GM12878 (cell line): ENCODE measurements at regions not wholly inside any gene's neighbourhood (a gene's known extent, or its start where the extent isn't known, plus 50 kb on each side); places are given as distances from the start of the nearest gene placed in this dataset.

Experiments
- ATAC-seq: fragments of 200-7000 bp; cut with Tn5 transposase; 3 replicates; pipeline ENCODE4 v1.9.1; 2020; ENCODE audit warnings: mild to moderate bottlenecking, moderate library complexity
- BruUV-seq: library from RNA; stranded (reverse); fragments of 400-500 nt; replicated peaks from 2 replicates; lab custom pipeline; 2021; lab: Mats Ljungman, UMichigan
- CTCF ChIA-PET: fragments of 300-600 bp; sonication (Branson Sonifier 250); formaldehyde crosslinking; extraction: SDS; loops from one replicate; lab custom pipeline; 2021; ENCODE audit warnings: inconsistent platforms; lab: Yijun Ruan, JAX
- POLR2A ChIA-PET: fragments of 350-600 bp; formaldehyde crosslinking; extraction: SDS; loops from one replicate; lab custom pipeline; 2021; ENCODE audit warnings: inconsistent platforms; lab: Charles Lee
- RAD21 ChIA-PET: fragments of 300-600 bp; sonication (Branson Sonifier 250); formaldehyde crosslinking; loops from one replicate; lab custom pipeline; 2023; ENCODE audit warnings: antibody characterized with exemption; ENCODE audit not compliant: unreplicated experiment; lab: Charles Lee
- SMC1A ChIA-PET: fragments of 300-600 bp; sonication (Branson Sonifier 250); formaldehyde crosslinking; loops from one replicate; lab custom pipeline; 2023; ENCODE audit not compliant: unreplicated experiment, uncharacterized antibody; lab: Charles Lee
- DNase-seq: peaks from one replicate; pipeline ENCODE4 v3.0.0-alpha.2; 2011; ENCODE audit warnings: low read depth, low spot score
- FAIRE-seq: peaks from 3 replicates; lab custom pipeline; 2011; peaks lifted over from hg19 to GRCh38; lab: Jason Lieb, UNC
- H2AFZ ChIP-seq: 2 replicates; pipeline ENCODE4 v1.6.0; 2011; ENCODE audit warnings: low read depth, low read length, control low read depth; ENCODE audit not compliant: control insufficient read depth
- H3K27ac ChIP-seq: 2 replicates; pipeline ENCODE4 v1.5.1; 2011; ENCODE audit warnings: control low read depth; ENCODE audit not compliant: control insufficient read depth, insufficient read depth
- H3K27me3 ChIP-seq, 2 experiments: replicated peaks in 1 of 2; 2 replicates each; pipeline versions ENCODE4 v1.6.0 to v1.6.1; 2011; ENCODE audit warnings: low read length in 1 of 2; ENCODE audit not compliant: control insufficient read depth in 2 of 2, insufficient read depth in 2 of 2
- H3K36me3 ChIP-seq, 2 experiments: 2 replicates each; pipeline ENCODE4 v1.5.1; 2011; ENCODE audit warnings: low read length in 1 of 2; ENCODE audit not compliant: control insufficient read depth in 2 of 2, insufficient read depth in 2 of 2
- H3K4me1 ChIP-seq: 2 replicates; pipeline ENCODE4 v1.6.1; 2011; ENCODE audit warnings: mild to moderate bottlenecking, low read length, moderate library complexity, mixed read lengths; ENCODE audit not compliant: control insufficient read depth, insufficient read depth
- H3K4me2 ChIP-seq: 2 replicates; pipeline ENCODE4 v1.6.0; 2011; ENCODE audit warnings: control low read depth; ENCODE audit not compliant: control insufficient read depth, insufficient read depth
- H3K4me3 ChIP-seq: fragments of 200-600 bp; sonication (generic); 2 replicates; pipeline ENCODE4 v1.5.1; 2016
- H3K79me2 ChIP-seq: 2 replicates; pipeline ENCODE4 v1.6.0; 2011; ENCODE audit warnings: low read length; ENCODE audit not compliant: control insufficient read depth, insufficient read depth
- H3K9ac ChIP-seq: 2 replicates; pipeline ENCODE4 v1.8.0; 2011; ENCODE audit warnings: low read length, control low read depth, mixed read lengths; ENCODE audit not compliant: control insufficient read depth, insufficient read depth
- H3K9me3 ChIP-seq: replicated peaks from 3 replicates; pipeline ENCODE4 v1.5.1; 2011; ENCODE audit warnings: mild to moderate bottlenecking, low read length; ENCODE audit not compliant: control insufficient read depth, insufficient read depth
- H4K20me1 ChIP-seq: 2 replicates; pipeline ENCODE4 v1.6.0; 2011; ENCODE audit not compliant: control insufficient read depth, insufficient read depth
- ETV6 ChIP-seq, 2 experiments: fragments of 450-650 bp in 1 of 2; IDR thresholded peaks in 1 of 2; conservative IDR thresholded peaks in 1 of 2; 2 replicates each; pipeline ENCODE4 v1.6.1; 2014; ENCODE audit warnings: antibody characterized with exemption in 1 of 2, borderline replicate concordance in 1 of 2, low read depth in 1 of 2, mild to moderate bottlenecking in 1 of 2, moderate library complexity in 1 of 2
- EZH2 ChIP-seq: IDR thresholded peaks from 2 replicates; pipeline ENCODE4 v1.6.1; 2012; ENCODE audit warnings: low read depth, mild to moderate bottlenecking, control low read depth, inconsistent platforms, low read length, borderline replicate concordance; ENCODE audit not compliant: control insufficient read depth
- HDAC2 ChIP-seq: fragments of 200-600 bp; sonication (generic); IDR thresholded peaks from 2 replicates; pipeline ENCODE4 v1.6.1; 2017
- MXI1 ChIP-seq: fragments of 150-350 bp; IDR thresholded peaks from 2 replicates; pipeline ENCODE4 v1.6.1; 2011; ENCODE audit warnings: low read depth, mild to moderate bottlenecking, inconsistent platforms, low read length, improper control_type of control experiment
- NR2F1 ChIP-seq: fragments of 450-650 bp; conservative IDR thresholded peaks from 2 replicates; pipeline ENCODE4 v1.6.1; 2017; ENCODE audit warnings: mild to moderate bottlenecking
- POLR2A ChIP-seq: IDR thresholded peaks from 2 replicates; pipeline ENCODE4 v1.6.1; 2011; ENCODE audit warnings: low read depth, mild to moderate bottlenecking, low read length
- RELA ChIP-seq: fragments of 450-650 bp; IDR thresholded peaks from 2 replicates; pipeline ENCODE4 v1.8.0; 2014; ENCODE audit warnings: borderline replicate concordance; ENCODE audit not compliant: partially characterized antibody
- ZNF622 ChIP-seq: fragments of 450-650 bp; IDR thresholded peaks from 2 replicates; pipeline ENCODE4 v1.6.1; 2017; ENCODE audit warnings: mild to moderate bottlenecking, inconsistent platforms
- WGBS: methylation state at CpG from one replicate; pipeline ENCODE4 v1.1.6; 2016; ENCODE audit warnings: low lambda C conversion rate; ENCODE audit not compliant: insufficient replicate concordance, insufficient coverage; ENCODE audit errors: missing lambda C conversion rate; 5-methylcytosine and 5-hydroxymethylcytosine counted together
- in situ Hi-C: fragments of 300-500 bp; cut with MboI; formaldehyde crosslinking; loops from 9 replicates; pipeline ENCODE4 v1.14.3; 2018; ENCODE audit warnings: mixed read lengths
- intact Hi-C: fragments of 100-400 bp; cut with micrococcal nuclease; formaldehyde crosslinking; loops from one replicate; pipeline ENCODE4 v1.14.2; 2022; ENCODE audit not compliant: unreplicated experiment
- TF ChIP-seq, protein P1 (sequence below): fragments of 450-650 bp; conservative IDR thresholded peaks from 2 replicates; pipeline ENCODE4 v1.6.1; 2017; ENCODE audit warnings: mild to moderate bottlenecking, moderate library complexity

DNA sequence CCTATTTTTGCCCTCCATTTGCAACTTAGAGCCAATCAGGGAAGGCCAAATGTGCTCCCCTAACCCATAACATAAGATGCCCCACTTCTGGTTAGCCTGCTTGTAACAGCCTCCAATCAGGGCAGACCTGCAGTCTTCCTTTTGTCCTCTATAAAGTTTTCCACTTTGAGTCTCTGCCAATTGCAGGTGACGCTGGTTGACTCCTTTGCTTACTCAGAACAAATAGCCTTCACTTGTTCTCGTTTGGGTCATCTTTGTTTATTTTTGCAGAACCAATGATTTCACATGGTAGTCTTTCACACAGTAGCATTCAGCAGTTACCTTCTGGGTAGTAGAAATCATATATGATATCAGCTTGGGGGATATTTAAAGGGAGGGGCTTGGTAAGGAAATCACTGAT lies 225.6 kb downstream of the MINAR1 start:
- H3K4me3 ChIP-seq, result no peak overlapping the region
- SMC1A ChIA-PET, result no interaction called here
- no peak overlapping the region for H3K9ac ChIP-seq
- H3K79me2 ChIP-seq, result no peaks in the 10 kb centered on the region
- no peak overlapping the region for H2AFZ ChIP-seq
- no peak overlapping the region for H3K27ac ChIP-seq
- no peaks in the 10 kb centered on the region for H3K9me3 ChIP-seq
- in situ Hi-C loops (no loop called here), intact Hi-C loops (no loop called here)
- no peaks in the 10 kb centered on the region; a peak in 1 of 4 replicates for H3K27me3 ChIP-seq
- CTCF ChIA-PET, result interaction anchor here (1.3 kb wide), 1 partner anchor 196 kb away, joined by 3 read pairs; no protein-coding TSS in a partner anchor
- H3K36me3 ChIP-seq, result no peaks in the 10 kb centered on the region
- BruUV-seq, result no TSS peak
- RAD21 ChIA-PET, result no interaction called here
- POLR2A ChIA-PET, result no interaction called here
- FAIRE-seq (no peak), ATAC-seq (no peak), DNase-seq (no peak)
- TF ChIP-seq, protein P1, sequence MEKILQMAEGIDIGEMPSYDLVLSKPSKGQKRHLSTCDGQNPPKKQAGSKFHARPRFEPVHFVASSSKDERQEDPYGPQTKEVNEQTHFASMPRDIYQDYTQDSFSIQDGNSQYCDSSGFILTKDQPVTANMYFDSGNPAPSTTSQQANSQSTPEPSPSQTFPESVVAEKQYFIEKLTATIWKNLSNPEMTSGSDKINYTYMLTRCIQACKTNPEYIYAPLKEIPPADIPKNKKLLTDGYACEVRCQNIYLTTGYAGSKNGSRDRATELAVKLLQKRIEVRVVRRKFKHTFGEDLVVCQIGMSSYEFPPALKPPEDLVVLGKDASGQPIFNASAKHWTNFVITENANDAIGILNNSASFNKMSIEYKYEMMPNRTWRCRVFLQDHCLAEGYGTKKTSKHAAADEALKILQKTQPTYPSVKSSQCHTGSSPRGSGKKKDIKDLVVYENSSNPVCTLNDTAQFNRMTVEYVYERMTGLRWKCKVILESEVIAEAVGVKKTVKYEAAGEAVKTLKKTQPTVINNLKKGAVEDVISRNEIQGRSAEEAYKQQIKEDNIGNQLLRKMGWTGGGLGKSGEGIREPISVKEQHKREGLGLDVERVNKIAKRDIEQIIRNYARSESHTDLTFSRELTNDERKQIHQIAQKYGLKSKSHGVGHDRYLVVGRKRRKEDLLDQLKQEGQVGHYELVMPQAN, result no peak
- no peak for TF ChIP-seq RELA
- no peak for TF ChIP-seq POLR2A
- no peak for TF ChIP-seq HDAC2
- no peak for TF ChIP-seq NR2F1
- TF ChIP-seq EZH2, result no peak
- no peak for TF ChIP-seq ETV6 (conservative IDR thresholded peaks at IDR 0.05 in 1 of 2, IDR thresholded peaks at IDR 0.05 in 1 of 2; ENCODE audit: borderline replicate concordance in 1 of 2, low read depth in 1 of 2)
- no peak for TF ChIP-seq MXI1
- TF ChIP-seq ZNF622, result no peak
- H4K20me1 ChIP-seq, result no peaks in the 10 kb centered on the region
- H3K4me2 ChIP-seq, result no peak overlapping the region
- 0% methylated on average over 2 of the region's 2 CpGs for WGBS
- H3K4me1 ChIP-seq, result no peaks in the 10 kb centered on the region
